ENCODE measurements at regions not wholly inside any gene's neighbourhood (a gene's known extent, or its start where the extent isn't known, plus 50 kb on each side); places are given as distances from the start of the nearest gene placed in this dataset.
"Not testable (repeated sequence)": the region's sequence is repeated elsewhere in the genome, so short reads cannot be mapped to it uniquely, and the experiment has no call there.

- no peak for DNase-seq
Observed at GRCh38 chr4:17055788-17056187, 157.3 kb upstream of the LDB2 start.

- no peak for DNase-seq
Observed at GRCh38 chr4:17045866-17046265, 147.4 kb upstream of the LDB2 start.

- no peak for DNase-seq
Observed at GRCh38 chr4:17038510-17039176, 140.2 kb upstream of the LDB2 start.

- DNase-seq: no peak
Observed at GRCh38 chr4:17033768-17034181, 135.3 kb upstream of the LDB2 start.

GRCh38 chr4:17033025-17033767 is 134.8 kb upstream of the LDB2 start:
- no peak for DNase-seq

- no peak for DNase-seq
Observed at GRCh38 chr4:17030543-17030942, 132.1 kb upstream of the LDB2 start.

- no peak for DNase-seq
Observed at GRCh38 chr4:17029964-17030363, 131.5 kb upstream of the LDB2 start.

GRCh38 chr4:17029432-17029831 is 131.0 kb upstream of the LDB2 start:
- no peak for DNase-seq

- DNase-seq: no peak
Observed at GRCh38 chr4:17027495-17027894, 129.1 kb upstream of the LDB2 start.

- no peak for DNase-seq
Observed at GRCh38 chr4:17024425-17024824, 126.0 kb upstream of the LDB2 start.

- no peak for DNase-seq
Observed at GRCh38 chr4:17020901-17021300, 122.5 kb upstream of the LDB2 start.

- no peak for DNase-seq
Observed at GRCh38 chr4:17020451-17020850, 122.0 kb upstream of the LDB2 start.

GRCh38 chr4:17018621-17019020 is 120.2 kb upstream of the LDB2 start:
- not testable (repeated sequence) for DNase-seq

- DNase-seq: no peak
Observed at GRCh38 chr4:17018013-17018412, 119.6 kb upstream of the LDB2 start.

- no peak for DNase-seq
Observed at GRCh38 chr4:17013382-17014006, 115.0 kb upstream of the LDB2 start.

GRCh38 chr4:17012451-17012850 is 114.0 kb upstream of the LDB2 start:
- DNase-seq: no peak

- no peak for DNase-seq
Observed at GRCh38 chr4:17010426-17011087, 112.1 kb upstream of the LDB2 start.

- no peak for DNase-seq
Observed at GRCh38 chr4:17009871-17010367, 111.5 kb upstream of the LDB2 start.

- no peak for DNase-seq
Observed at GRCh38 chr4:17008834-17009345, 110.4 kb upstream of the LDB2 start.

GRCh38 chr4:17003606-17004392 is 105.4 kb upstream of the LDB2 start:
- not testable (repeated sequence) for DNase-seq

GRCh38 chr4:16995451-16995850 is 97.0 kb upstream of the LDB2 start:
- no peak for DNase-seq

Measured in NCI-H1105 treated with DMSO at 0.1 percent for 48 hours (cell line).